HepG2 (cell line): ENCODE measurements at regions not wholly inside any gene's neighbourhood (a gene's known extent, or its start where the extent isn't known, plus 50 kb on each side); places are given as distances from the start of the nearest gene placed in this dataset.
A peak's percentile ranks its signal among the peaks of the same experiment; 100 is the strongest.

Source experiments
- ATAC-seq: fragments of 200-7000 bp; cut with Tn5 transposase; 3 replicates; pipeline ENCODE4 v1.9.1; 2020; ENCODE audit warnings: mild to moderate bottlenecking, moderate library complexity
- BruUV-seq: library from RNA; stranded (reverse); fragments of 400-500 nt; replicated peaks from 2 replicates; lab custom pipeline; 2021; lab: Mats Ljungman, UMichigan
- CTCF ChIA-PET: fragments of 300-600 bp; formaldehyde crosslinking; extraction: SDS; loops from one replicate; lab custom pipeline; 2021; ENCODE audit warnings: low total read pairs, inconsistent platforms, low intra/inter-chr PET ratio; lab: Yijun Ruan, JAX
- POLR2A ChIA-PET: fragments of 350-600 bp; sonication (Branson Sonifier 250); formaldehyde crosslinking; loops from one replicate; lab custom pipeline; 2020; ENCODE audit warnings: antibody characterized with exemption, inconsistent platforms; lab: Yijun Ruan, JAX
- DNase-seq: peaks from one replicate; pipeline ENCODE4 v3.0.0-alpha.2; 2015; ENCODE audit warnings: low spot score
- FAIRE-seq: peaks from 3 replicates; lab custom pipeline; 2011; peaks lifted over from hg19 to GRCh38; lab: Jason Lieb, UNC
- H2AFZ ChIP-seq: one replicate; pipeline ENCODE4 v1.6.1; 2011; ENCODE audit warnings: low read length, inconsistent platforms
- H3K27ac ChIP-seq: fragments of 300-600 bp; 3 replicates; pipeline ENCODE4 v1.8.0; 2011; ENCODE audit warnings: mixed run types, mild to moderate bottlenecking, mixed read lengths, low read length, inconsistent platforms; ENCODE audit not compliant: insufficient read depth; ENCODE audit errors: extremely low read length
- H3K27me3 ChIP-seq, 2 experiments: fragments of 200-600 bp in 1 of 2; 2 replicates in 1 of 2; 3 replicates in 1 of 2; pipeline versions ENCODE4 v1.6.0 to v1.8.0; 2011; ENCODE audit warnings: low read length in 2 of 2, mild to moderate bottlenecking in 2 of 2, moderate library complexity in 2 of 2, inconsistent platforms in 1 of 2; ENCODE audit not compliant: insufficient read depth in 2 of 2, control insufficient read depth in 1 of 2
- H3K36me3 ChIP-seq, 2 experiments: fragments of 200-600 bp in 1 of 2; replicated peaks in 1 of 2; 2 replicates in 1 of 2; 3 replicates in 1 of 2; pipeline versions ENCODE4 v1.5.1 to v1.8.0; 2011; ENCODE audit warnings: low read length in 2 of 2, inconsistent platforms in 1 of 2; ENCODE audit not compliant: insufficient read depth in 2 of 2, control insufficient read depth in 1 of 2
- H3K4me1 ChIP-seq: 2 replicates; pipeline ENCODE4 v1.5.1; 2012; ENCODE audit warnings: low read length, inconsistent platforms; ENCODE audit not compliant: insufficient read depth
- H3K4me2 ChIP-seq: 2 replicates; pipeline ENCODE4 v1.6.0; 2011; ENCODE audit warnings: low read depth, low read length, inconsistent platforms
- H3K4me3 ChIP-seq, 3 experiments: fragments of 200-600 bp in 1 of 3; sonication (generic), shearing (Covaris generic) in 1 of 3; replicated peaks in 1 of 3; 2 replicates each; pipeline ENCODE4 v1.5.1; 2011 to 2016; ENCODE audit warnings: low read length in 3 of 3, inconsistent platforms in 2 of 3, low read depth in 2 of 3, mild to moderate bottlenecking in 2 of 3, control low read depth in 1 of 3, mixed read lengths in 1 of 3; ENCODE audit not compliant: insufficient read depth in 1 of 3
- H3K79me2 ChIP-seq: one replicate; pipeline ENCODE4 v1.6.1; 2011; ENCODE audit warnings: low read length, inconsistent platforms; ENCODE audit not compliant: insufficient read depth
- H3K9ac ChIP-seq: 2 replicates; pipeline ENCODE4 v1.6.0; 2011; ENCODE audit warnings: mild to moderate bottlenecking, low read depth, low read length, inconsistent platforms; ENCODE audit not compliant: insufficient read depth
- H3K9me3 ChIP-seq: 2 replicates; pipeline ENCODE4 v1.5.1; 2012; ENCODE audit warnings: mild to moderate bottlenecking, low read length
- H4K20me1 ChIP-seq: 2 replicates; pipeline ENCODE4 v1.6.0; 2011; ENCODE audit warnings: inconsistent platforms, mild to moderate bottlenecking, low read length, moderate library complexity; ENCODE audit not compliant: insufficient read depth
- CCAR2 ChIP-seq: fragments of 200-400 bp; formaldehyde crosslinking; optimal IDR thresholded peaks from 2 replicates; pipeline ENCODE3; 2018; ENCODE audit warnings: low read depth, mild to moderate bottlenecking, low read length, moderate library complexity
- CREB3 ChIP-seq: sonication (generic); formaldehyde crosslinking; IDR thresholded peaks from 2 replicates; pipeline ENCODE4 v1.5.0; 2020; ENCODE audit warnings: missing genetic modification reagents
- DDIT3 ChIP-seq: sonication (generic); formaldehyde crosslinking; IDR thresholded peaks from 2 replicates; pipeline ENCODE4 v1.4.0; 2020; ENCODE audit warnings: mild to moderate bottlenecking, missing genetic modification reagents
- ELF3 ChIP-seq: IDR thresholded peaks from 2 replicates; pipeline ENCODE4 v1.6.1; 2016; ENCODE audit warnings: missing genetic modification reagents, missing compliant biosample characterization
- FOSL2 ChIP-seq: sonication (generic); formaldehyde crosslinking; IDR thresholded peaks from 2 replicates; pipeline ENCODE4 v1.4.0; 2020; ENCODE audit warnings: missing genetic modification reagents
- FOXK2 ChIP-seq: fragments of 450-650 bp; IDR thresholded peaks from 2 replicates; pipeline ENCODE4 v1.6.1; 2016
- GLI4 ChIP-seq: sonication (generic); formaldehyde crosslinking; IDR thresholded peaks from 2 replicates; pipeline ENCODE4 v1.5.1; 2020; ENCODE audit warnings: missing genetic modification reagents, mild to moderate bottlenecking, moderate library complexity, borderline replicate concordance
- HMGXB4 ChIP-seq, 2 experiments: sonication (generic) in 1 of 2; formaldehyde crosslinking in 1 of 2; IDR thresholded peaks; 2 replicates each; pipeline versions ENCODE4 v1.4.0 to v1.6.1; 2018 to 2020; ENCODE audit warnings: missing genetic modification reagents in 2 of 2, borderline replicate concordance in 1 of 2, low read depth in 1 of 2, mild to moderate bottlenecking in 1 of 2, missing biosample characterization in 1 of 2
- HOXA3 ChIP-seq: sonication (generic); formaldehyde crosslinking; IDR thresholded peaks from 2 replicates; pipeline ENCODE4 v1.5.0; 2020; ENCODE audit warnings: missing genetic modification reagents
- NBN ChIP-seq: fragments of 450-650 bp; conservative IDR thresholded peaks from 2 replicates; pipeline ENCODE4 v1.6.1; 2017
- NKX3-1 ChIP-seq: sonication (generic); formaldehyde crosslinking; IDR thresholded peaks from 2 replicates; pipeline ENCODE4 v1.5.0; 2020; ENCODE audit warnings: missing genetic modification reagents
- RBAK ChIP-seq: sonication (generic); formaldehyde crosslinking; IDR thresholded peaks from 2 replicates; pipeline ENCODE4 v1.5.1; 2020; ENCODE audit warnings: mild to moderate bottlenecking, missing genetic modification reagents
- RCOR2 ChIP-seq: IDR thresholded peaks from 2 replicates; pipeline ENCODE4 v1.6.1; 2016; ENCODE audit warnings: missing biosample characterization, missing genetic modification reagents
- ZNF432 ChIP-seq: sonication (generic); formaldehyde crosslinking; IDR thresholded peaks from 2 replicates; pipeline ENCODE4 v1.5.0; 2020; ENCODE audit warnings: missing genetic modification reagents, mild to moderate bottlenecking, borderline replicate concordance
- ZNF468 ChIP-seq: sonication (generic); formaldehyde crosslinking; IDR thresholded peaks from 2 replicates; pipeline ENCODE4 v1.8.0; 2022; ENCODE audit warnings: mild to moderate bottlenecking, moderate library complexity, missing genetic modification reagents
- ZNF768 ChIP-seq: sonication (generic); formaldehyde crosslinking; IDR thresholded peaks from 2 replicates; pipeline ENCODE4 v1.4.0; 2020; ENCODE audit warnings: missing genetic modification reagents
- ZNF792 ChIP-seq: IDR thresholded peaks from 2 replicates; pipeline ENCODE4 v1.6.1; 2016
- ZNF883 ChIP-seq: sonication (generic); formaldehyde crosslinking; IDR thresholded peaks from 2 replicates; pipeline ENCODE4 v1.5.1; 2020; ENCODE audit warnings: mild to moderate bottlenecking, missing genetic modification reagents; ENCODE audit errors: not compliant biosample characterization
- ZSCAN31 ChIP-seq: sonication (generic); formaldehyde crosslinking; IDR thresholded peaks from 2 replicates; pipeline ENCODE4 v1.5.0; 2020; ENCODE audit warnings: low read depth, mild to moderate bottlenecking, missing genetic modification reagents
- WGBS: methylation state at CpG from one replicate; pipeline ENCODE4 v1.1.6; 2017; ENCODE audit warnings: low lambda C conversion rate; 5-methylcytosine and 5-hydroxymethylcytosine counted together
- in situ Hi-C: cut with HindIII; loops from 2 replicates; pipeline ENCODE4 v1.10.0; 2017; ENCODE audit warnings: low pct_unique_long_range_greater_than_20kb; ENCODE audit not compliant: extremely low pct_ligation_motif_present
- intact Hi-C: fragments of 100-400 bp; cut with micrococcal nuclease; formaldehyde crosslinking; loops from one replicate; pipeline ENCODE4 v1.10.0; 2022; ENCODE audit not compliant: unreplicated experiment

GRCh38 chr14:71410578-71411284 is 503.5 kb downstream of the PCNX1 start:
- Histone ChIP-seq H3K36me3 (no peaks in the 10 kb centered on the region), H3K4me2 (no peak overlapping the region), H3K27ac (peak overlapping the region; percentile 15), H3K27me3 (no peaks in the 10 kb centered on the region), H2AFZ (no peak overlapping the region), H3K4me1 (peaks cover 13% of the 10 kb centered on the region), H4K20me1 (no peaks in the 10 kb centered on the region), H3K79me2 (no peaks in the 10 kb centered on the region), H3K9ac (no peak overlapping the region), H3K9me3 (no peaks in the 10 kb centered on the region), H3K4me3 (no peak overlapping the region)
- POLR2A ChIA-PET = no interaction called here
- ATAC-seq (no peak), DNase-seq (no peak), FAIRE-seq (no peak)
- in situ Hi-C loops (no loop called here), intact Hi-C loops (no loop called here)
- BruUV-seq = no TSS peak
- 93% methylated on average over 5 of the region's 5 CpGs for WGBS
- CTCF ChIA-PET = no interaction called here
- no peak for TF ChIP-seq NKX3-1
- no peak for TF ChIP-seq CREB3 (CRISPR knock-in tag)
- no peak for TF ChIP-seq ZNF768 (CRISPR knock-in tag)
- TF ChIP-seq ZNF792 (CRISPR knock-in tag) = no peak
- no peak for TF ChIP-seq RBAK (CRISPR knock-in tag)
- TF ChIP-seq HMGXB4 (CRISPR knock-in tag; IDR thresholded peaks at IDR 0.05; ENCODE audit: borderline replicate concordance in 1 of 2, low read depth in 1 of 2) = no peak
- no peak for TF ChIP-seq GLI4 (CRISPR knock-in tag)
- TF ChIP-seq ELF3 (CRISPR knock-in tag) = no peak
- TF ChIP-seq NBN = no peak
- no peak for TF ChIP-seq CCAR2
- TF ChIP-seq ZNF432 (CRISPR knock-in tag) = no peak
- no peak for TF ChIP-seq ZSCAN31 (CRISPR knock-in tag)
- TF ChIP-seq ZNF883 = no peak
- TF ChIP-seq ZNF468 = no peak
- TF ChIP-seq DDIT3 (CRISPR knock-in tag) = no peak
- no peak for TF ChIP-seq FOSL2 (CRISPR knock-in tag)
- TF ChIP-seq HOXA3 (CRISPR knock-in tag) = no peak
- no peak for TF ChIP-seq FOXK2
- no peak for TF ChIP-seq RCOR2 (CRISPR knock-in tag)
